ENCODE measurements at regions not wholly inside any gene's neighbourhood (a gene's known extent, or its start where the extent isn't known, plus 50 kb on each side); places are given as distances from the start of the nearest gene placed in this dataset.

DNA sequence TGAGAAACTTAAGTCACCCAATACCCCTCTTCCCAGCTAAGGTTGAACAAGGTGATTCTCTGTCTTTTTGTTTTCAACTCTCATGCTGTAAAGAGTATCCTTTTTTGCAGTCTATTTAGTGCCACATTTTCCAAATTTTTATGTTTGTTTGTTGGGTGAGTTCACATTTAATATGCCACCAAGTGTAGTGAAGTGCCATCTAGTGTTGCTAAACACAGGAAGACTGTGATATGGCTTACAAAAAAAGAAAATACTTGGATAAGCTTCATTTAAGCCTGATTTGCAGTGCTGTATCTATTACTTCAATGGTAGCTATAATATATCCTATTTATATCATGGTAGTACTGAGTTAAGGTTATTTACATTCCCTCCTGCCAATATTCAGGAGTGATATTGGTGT lies 319.2 kb upstream of the CHORDC1 start:
- TF ChIP-seq TCF7L2 (IDR thresholded peaks at IDR 0.05; ENCODE audit: low read depth, low read length) (no peak), POLR2AphosphoS5 (IDR thresholded peaks at IDR 0.05; ENCODE audit: low read depth, low read length) (no peak), SIN3A (IDR thresholded peaks at IDR 0.05; ENCODE audit: borderline replicate concordance, insufficient read depth, low read depth, low read length) (no peak)
- TF ChIP-seq, protein P1, sequence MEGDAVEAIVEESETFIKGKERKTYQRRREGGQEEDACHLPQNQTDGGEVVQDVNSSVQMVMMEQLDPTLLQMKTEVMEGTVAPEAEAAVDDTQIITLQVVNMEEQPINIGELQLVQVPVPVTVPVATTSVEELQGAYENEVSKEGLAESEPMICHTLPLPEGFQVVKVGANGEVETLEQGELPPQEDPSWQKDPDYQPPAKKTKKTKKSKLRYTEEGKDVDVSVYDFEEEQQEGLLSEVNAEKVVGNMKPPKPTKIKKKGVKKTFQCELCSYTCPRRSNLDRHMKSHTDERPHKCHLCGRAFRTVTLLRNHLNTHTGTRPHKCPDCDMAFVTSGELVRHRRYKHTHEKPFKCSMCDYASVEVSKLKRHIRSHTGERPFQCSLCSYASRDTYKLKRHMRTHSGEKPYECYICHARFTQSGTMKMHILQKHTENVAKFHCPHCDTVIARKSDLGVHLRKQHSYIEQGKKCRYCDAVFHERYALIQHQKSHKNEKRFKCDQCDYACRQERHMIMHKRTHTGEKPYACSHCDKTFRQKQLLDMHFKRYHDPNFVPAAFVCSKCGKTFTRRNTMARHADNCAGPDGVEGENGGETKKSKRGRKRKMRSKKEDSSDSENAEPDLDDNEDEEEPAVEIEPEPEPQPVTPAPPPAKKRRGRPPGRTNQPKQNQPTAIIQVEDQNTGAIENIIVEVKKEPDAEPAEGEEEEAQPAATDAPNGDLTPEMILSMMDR (IDR thresholded peaks at IDR 0.05) = no peak
- TF ChIP-seq, protein P2, sequence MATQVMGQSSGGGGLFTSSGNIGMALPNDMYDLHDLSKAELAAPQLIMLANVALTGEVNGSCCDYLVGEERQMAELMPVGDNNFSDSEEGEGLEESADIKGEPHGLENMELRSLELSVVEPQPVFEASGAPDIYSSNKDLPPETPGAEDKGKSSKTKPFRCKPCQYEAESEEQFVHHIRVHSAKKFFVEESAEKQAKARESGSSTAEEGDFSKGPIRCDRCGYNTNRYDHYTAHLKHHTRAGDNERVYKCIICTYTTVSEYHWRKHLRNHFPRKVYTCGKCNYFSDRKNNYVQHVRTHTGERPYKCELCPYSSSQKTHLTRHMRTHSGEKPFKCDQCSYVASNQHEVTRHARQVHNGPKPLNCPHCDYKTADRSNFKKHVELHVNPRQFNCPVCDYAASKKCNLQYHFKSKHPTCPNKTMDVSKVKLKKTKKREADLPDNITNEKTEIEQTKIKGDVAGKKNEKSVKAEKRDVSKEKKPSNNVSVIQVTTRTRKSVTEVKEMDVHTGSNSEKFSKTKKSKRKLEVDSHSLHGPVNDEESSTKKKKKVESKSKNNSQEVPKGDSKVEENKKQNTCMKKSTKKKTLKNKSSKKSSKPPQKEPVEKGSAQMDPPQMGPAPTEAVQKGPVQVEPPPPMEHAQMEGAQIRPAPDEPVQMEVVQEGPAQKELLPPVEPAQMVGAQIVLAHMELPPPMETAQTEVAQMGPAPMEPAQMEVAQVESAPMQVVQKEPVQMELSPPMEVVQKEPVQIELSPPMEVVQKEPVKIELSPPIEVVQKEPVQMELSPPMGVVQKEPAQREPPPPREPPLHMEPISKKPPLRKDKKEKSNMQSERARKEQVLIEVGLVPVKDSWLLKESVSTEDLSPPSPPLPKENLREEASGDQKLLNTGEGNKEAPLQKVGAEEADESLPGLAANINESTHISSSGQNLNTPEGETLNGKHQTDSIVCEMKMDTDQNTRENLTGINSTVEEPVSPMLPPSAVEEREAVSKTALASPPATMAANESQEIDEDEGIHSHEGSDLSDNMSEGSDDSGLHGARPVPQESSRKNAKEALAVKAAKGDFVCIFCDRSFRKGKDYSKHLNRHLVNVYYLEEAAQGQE (IDR thresholded peaks at IDR 0.05; ENCODE audit: insufficient read depth in 1 of 2, low read depth in 2 of 2, low read length in 1 of 2) = no peak
- BruUV-seq (replicated peaks) = no TSS peak
- H3K27ac ChIP-seq (ENCODE audit: low read length) = no peak overlapping the region
- no peaks in the 10 kb centered on the region for H3K4me1 ChIP-seq (ENCODE audit: control insufficient read depth, insufficient read depth, low read length)
- DNase-seq (ENCODE audit: low read depth, low spot score) = no peak
- POLR2A ChIA-PET = no interaction called here
- H3K9me3 ChIP-seq (ENCODE audit: control insufficient read depth, insufficient read depth, low read depth, low read length) = no peaks in the 10 kb centered on the region
- intact Hi-C loops (cut with micrococcal nuclease; ENCODE audit: unreplicated experiment) = no loop called here
- H3K4me3 ChIP-seq (ENCODE audit: low read depth in 2 of 2, low read length in 2 of 2) = no peak overlapping the region
- CTCF ChIA-PET = interaction anchor here (0.6 kb wide), 1 partner anchor 254 kb away, joined by 3 read pairs; no protein-coding TSS in a partner anchor
- in situ Hi-C loops (cut with HindIII; ENCODE audit: low pct_unique_long_range_greater_than_20kb, low sequenced_read_pairs) = no loop called here
- no peak for ATAC-seq
- no peaks in the 10 kb centered on the region for H3K36me3 ChIP-seq (ENCODE audit: control insufficient read depth, insufficient read depth, low read length)
- no peaks in the 10 kb centered on the region for H3K27me3 ChIP-seq (ENCODE audit: control insufficient read depth, insufficient read depth, low read length)

DNA sequence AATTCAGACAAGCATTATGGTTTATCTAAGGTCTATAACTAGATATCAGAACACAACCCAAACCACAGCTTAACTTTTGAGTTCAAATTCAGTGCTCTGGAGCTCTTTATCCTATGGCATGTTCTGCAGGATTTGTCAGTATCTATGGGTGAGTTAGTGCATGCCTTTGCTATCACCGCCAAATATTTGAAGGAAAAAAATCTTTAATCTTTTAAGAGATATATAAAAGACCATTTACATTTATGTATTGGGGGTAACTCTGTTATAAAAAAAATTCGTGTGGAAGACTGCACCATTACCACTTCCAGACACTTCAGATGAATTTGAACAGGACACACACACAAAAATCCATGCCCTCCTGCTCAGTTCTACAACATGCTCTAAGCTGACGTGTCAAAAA lies 313.5 kb upstream of the CHORDC1 start:
- Histone ChIP-seq H3K36me3 (ENCODE audit: control insufficient read depth, insufficient read depth, low read length) (no peaks in the 10 kb centered on the region), H3K27ac (ENCODE audit: low read length) (no peak overlapping the region), H3K9me3 (ENCODE audit: control insufficient read depth, insufficient read depth, low read depth, low read length) (no peaks in the 10 kb centered on the region), H3K4me1 (ENCODE audit: control insufficient read depth, insufficient read depth, low read length) (no peaks in the 10 kb centered on the region), H3K27me3 (ENCODE audit: control insufficient read depth, insufficient read depth, low read length) (no peaks in the 10 kb centered on the region), H3K4me3 (ENCODE audit: low read depth in 2 of 2, low read length in 2 of 2) (no peak overlapping the region)
- intact Hi-C loops (cut with micrococcal nuclease; ENCODE audit: unreplicated experiment) (no loop called here), in situ Hi-C loops (cut with HindIII; ENCODE audit: low pct_unique_long_range_greater_than_20kb, low sequenced_read_pairs) (no loop called here)
- DNase-seq (ENCODE audit: low read depth, low spot score) (no peak), ATAC-seq (no peak)
- TF ChIP-seq, protein P2 (IDR thresholded peaks at IDR 0.05; ENCODE audit: insufficient read depth in 1 of 2, low read depth in 2 of 2, low read length in 1 of 2) = no peak
- TF ChIP-seq SIN3A (IDR thresholded peaks at IDR 0.05; ENCODE audit: borderline replicate concordance, insufficient read depth, low read depth, low read length) = no peak
- TF ChIP-seq, protein P1 (IDR thresholded peaks at IDR 0.05) = no peak
- no peak for TF ChIP-seq TCF7L2 (IDR thresholded peaks at IDR 0.05; ENCODE audit: low read depth, low read length)
- no peak for TF ChIP-seq POLR2AphosphoS5 (IDR thresholded peaks at IDR 0.05; ENCODE audit: low read depth, low read length)
- ChIA-PET POLR2A (interaction anchor here (0.5 kb wide), 1 partner anchor 337 kb away, joined by 4 read pairs; no protein-coding TSS in a partner anchor), CTCF (interaction anchor here (0.7 kb wide), 1 partner anchor 248 kb away, joined by 5 read pairs; no protein-coding TSS in a partner anchor)
- no TSS peak for BruUV-seq (replicated peaks)
